Chondrocyte (in vitro differentiated cells): ENCODE measurements at regions not wholly inside any gene's neighbourhood (a gene's known extent, or its start where the extent isn't known, plus 50 kb on each side); places are given as distances from the start of the nearest gene placed in this dataset.

Source experiments
- DNase-seq: peaks from one replicate; pipeline ENCODE4 v3.0.0; 2021; ENCODE audit warnings: mixed read lengths, low spot score
- H3K27ac Mint-ChIP-seq: one replicate; pipeline ENCODE4 v1.8.0; 2021; ENCODE audit warnings: mild to moderate bottlenecking, moderate library complexity, mixed read lengths; ENCODE audit not compliant: unreplicated experiment
- H3K27me3 Mint-ChIP-seq: 2 replicates; pipeline ENCODE4 v1.8.0; 2021; ENCODE audit warnings: low read depth, mixed read lengths
- H3K36me3 Mint-ChIP-seq: 2 replicates; pipeline ENCODE4 v1.8.0; 2021; ENCODE audit warnings: low read depth, mixed read lengths
- H3K4me1 Mint-ChIP-seq: 2 replicates; pipeline ENCODE4 v1.8.0; 2021; ENCODE audit warnings: low read depth, mild to moderate bottlenecking, mixed read lengths
- H3K4me3 Mint-ChIP-seq: one replicate; pipeline ENCODE4 v1.8.0; 2021; ENCODE audit warnings: mild to moderate bottlenecking, moderate library complexity, mixed read lengths; ENCODE audit not compliant: unreplicated experiment
- H3K9me3 Mint-ChIP-seq: 2 replicates; pipeline ENCODE4 v1.8.0; 2021; ENCODE audit warnings: low read depth, mixed read lengths
- CTCF ChIP-seq: fragments of 200-600 bp; sonication (generic); IDR thresholded peaks from 2 replicates; pipeline ENCODE4 v1.5.0; 2021; ENCODE audit warnings: antibody characterized with exemption, mild to moderate bottlenecking, moderate library complexity

- Mint-ChIP-seq H3K36me3 (peaks cover 1% of the 10 kb centered on the region), H3K27ac (no peak overlapping the region), H3K27me3 (peaks cover 9% of the 10 kb centered on the region), H3K9me3 (peaks cover 6% of the 10 kb centered on the region), H3K4me3 (no peak overlapping the region), H3K4me1 (peaks cover 12% of the 10 kb centered on the region)
- no peak for DNase-seq
- no peak for TF ChIP-seq CTCF
These were observed 273.6 kb upstream of the PROK2 start for GRCh38 chr3:72058493-72059081.

- Mint-ChIP-seq H3K4me1 (peaks cover 12% of the 10 kb centered on the region), H3K27ac (no peak overlapping the region), H3K4me3 (no peak overlapping the region), H3K27me3 (peaks cover 4% of the 10 kb centered on the region), H3K9me3 (no peaks in the 10 kb centered on the region), H3K36me3 (no peaks in the 10 kb centered on the region)
- TF ChIP-seq CTCF = no peak
- DNase-seq = no peak
These were observed 270.5 kb upstream of the PROK2 start for GRCh38 chr3:72055436-72055835.

- Mint-ChIP-seq H3K4me1 (peaks cover 12% of the 10 kb centered on the region), H3K36me3 (no peaks in the 10 kb centered on the region), H3K9me3 (no peaks in the 10 kb centered on the region)
These were observed 270.0 kb upstream of the PROK2 start for GRCh38 chr3:72054976-72055375.

GRCh38 chr3:72052841-72053409, 268.0 kb upstream of the PROK2 start:
- no peak overlapping the region for H3K4me3 Mint-ChIP-seq
- H3K36me3 Mint-ChIP-seq = no peaks in the 10 kb centered on the region
- no peak for DNase-seq
- peaks cover 8% of the 10 kb centered on the region for H3K4me1 Mint-ChIP-seq
- TF ChIP-seq CTCF = no peak
- peaks cover 10% of the 10 kb centered on the region for H3K27me3 Mint-ChIP-seq
- no peak overlapping the region for H3K27ac Mint-ChIP-seq
- no peaks in the 10 kb centered on the region for H3K9me3 Mint-ChIP-seq

More at GRCh38 chr3:72054976-72055375, 270.0 kb upstream of the PROK2 start:
- DNase-seq = no peak
- Mint-ChIP-seq H3K27me3 (peaks cover 5% of the 10 kb centered on the region), H3K27ac (no peak overlapping the region), H3K4me3 (no peak overlapping the region)
- no peak for TF ChIP-seq CTCF

GRCh38 chr3:72050771-72051170, 265.8 kb upstream of the PROK2 start:
- H3K27ac Mint-ChIP-seq = no peak overlapping the region
- peaks cover 8% of the 10 kb centered on the region for H3K27me3 Mint-ChIP-seq
- H3K4me3 Mint-ChIP-seq = no peak overlapping the region
- H3K4me1 Mint-ChIP-seq = no peaks in the 10 kb centered on the region
- H3K36me3 Mint-ChIP-seq = no peaks in the 10 kb centered on the region
- TF ChIP-seq CTCF = no peak
- H3K9me3 Mint-ChIP-seq = no peaks in the 10 kb centered on the region
- no peak for DNase-seq
